SH-SY5Y (cell line): ENCODE measurements at regions not wholly inside any gene's neighbourhood (a gene's known extent, or its start where the extent isn't known, plus 50 kb on each side); places are given as distances from the start of the nearest gene placed in this dataset.

ENCODE experiments used
- GATA2 ChIP-seq: IDR thresholded peaks from 2 replicates; pipeline ENCODE4 v1.6.1; 2011; ENCODE audit warnings: mild to moderate bottlenecking, low read depth, low read length
- GATA3 ChIP-seq: IDR thresholded peaks from 2 replicates; pipeline ENCODE4 v1.6.1; 2011; ENCODE audit warnings: low read depth, mild to moderate bottlenecking, low read length, moderate library complexity

GRCh38 chr3:73249047-73249446 is 187.6 kb downstream of the EBLN2 start:
- TF ChIP-seq GATA2 (no peak), GATA3 (no peak)

GRCh38 chr3:73254062-73254461 is 192.6 kb downstream of the EBLN2 start:
- TF ChIP-seq GATA3 = no peak
- TF ChIP-seq GATA2 = no peak

GRCh38 chr3:73255609-73256029 is 194.2 kb downstream of the EBLN2 start:
- TF ChIP-seq GATA2 (no peak), GATA3 (no peak)

- TF ChIP-seq GATA3 (no peak), GATA2 (no peak)
These were observed 195.7 kb downstream of the EBLN2 start for GRCh38 chr3:73257186-73257585.

- TF ChIP-seq GATA3 (no peak), GATA2 (no peak)
These were observed 196.6 kb downstream of the EBLN2 start for GRCh38 chr3:73258057-73258456.

GRCh38 chr3:73259291-73259690 is 197.8 kb downstream of the EBLN2 start:
- TF ChIP-seq GATA3 (no peak), GATA2 (no peak)

- TF ChIP-seq GATA2 (no peak), GATA3 (no peak)
These were observed 198.4 kb downstream of the EBLN2 start for GRCh38 chr3:73259856-73260255.

- no peak for TF ChIP-seq GATA3
- TF ChIP-seq GATA2 = no peak
These were observed 209.5 kb downstream of the EBLN2 start for GRCh38 chr3:73270839-73271483.

- no peak for TF ChIP-seq GATA3
- TF ChIP-seq GATA2 = no peak
These were observed 211.9 kb downstream of the EBLN2 start for GRCh38 chr3:73273341-73273740.

- TF ChIP-seq GATA3 (no peak), GATA2 (no peak)
These were observed 219.3 kb downstream of the EBLN2 start for GRCh38 chr3:73280746-73281145.

- no peak for TF ChIP-seq GATA3
- no peak for TF ChIP-seq GATA2
These were observed 223.0 kb downstream of the EBLN2 start for GRCh38 chr3:73284472-73284871.

- TF ChIP-seq GATA2 (no peak), GATA3 (no peak)
These were observed 230.1 kb downstream of the EBLN2 start for GRCh38 chr3:73291541-73291940.

- TF ChIP-seq GATA2 = no peak
- TF ChIP-seq GATA3 = no peak
These were observed 230.8 kb downstream of the EBLN2 start for GRCh38 chr3:73292220-73292619.

GRCh38 chr3:73294537-73294936 is 233.1 kb downstream of the EBLN2 start:
- TF ChIP-seq GATA3 (no peak), GATA2 (no peak)

GRCh38 chr3:73295876-73296635 is 234.6 kb downstream of the EBLN2 start:
- no peak for TF ChIP-seq GATA2
- TF ChIP-seq GATA3 = no peak
